KMS-11 (cell line): ENCODE measurements at regions not wholly inside any gene's neighbourhood (a gene's known extent, or its start where the extent isn't known, plus 50 kb on each side); places are given as distances from the start of the nearest gene placed in this dataset.

ENCODE experiments used
- H2AFZ ChIP-seq: fragments of 200-600 bp; sonication (generic); 2 replicates; pipeline ENCODE4 v1.6.1; 2016; ENCODE audit warnings: antibody characterized with exemption, mixed run types, low read depth
- H3K27ac ChIP-seq: fragments of 200-600 bp; sonication (generic); 2 replicates; pipeline ENCODE4 v1.6.1; 2016; ENCODE audit warnings: mild to moderate bottlenecking, mixed run types
- H3K27me3 ChIP-seq: fragments of 200-600 bp; sonication (generic); 2 replicates; pipeline ENCODE4 v1.6.1; 2017; ENCODE audit warnings: mild to moderate bottlenecking, low read depth, mixed run types, moderate library complexity; ENCODE audit not compliant: insufficient read depth
- H3K36me3 ChIP-seq: fragments of 200-600 bp; sonication (generic); 2 replicates; pipeline ENCODE4 v1.6.1; 2017; ENCODE audit warnings: mild to moderate bottlenecking, mixed run types; ENCODE audit not compliant: insufficient read depth
- H3K4me1 ChIP-seq: fragments of 200-600 bp; sonication (generic); 2 replicates; pipeline ENCODE4 v1.6.1; 2016; ENCODE audit warnings: mild to moderate bottlenecking, low read depth, mixed run types; ENCODE audit not compliant: poor library complexity, severe bottlenecking
- H3K4me2 ChIP-seq: fragments of 200-600 bp; sonication (generic); 2 replicates; pipeline ENCODE4 v1.7.0; 2016; ENCODE audit warnings: mild to moderate bottlenecking, mixed run types
- H3K4me3 ChIP-seq: fragments of 200-600 bp; sonication (generic); IDR thresholded peaks from 2 replicates; pipeline ENCODE4 v1.6.1; 2017; ENCODE audit warnings: low read depth, low read length, mixed read lengths; ENCODE audit not compliant: insufficient read depth
- H3K79me2 ChIP-seq: fragments of 200-600 bp; sonication (generic); 2 replicates; pipeline ENCODE4 v1.6.1; 2016; ENCODE audit warnings: low read depth, mixed run types; ENCODE audit not compliant: insufficient read depth
- H3K9ac ChIP-seq: fragments of 200-600 bp; sonication (generic); 2 replicates; pipeline ENCODE4 v1.6.1; 2016; ENCODE audit warnings: mild to moderate bottlenecking, mixed run types
- H4K20me1 ChIP-seq: fragments of 200-600 bp; sonication (generic); 2 replicates; pipeline ENCODE4 v1.6.1; 2016; ENCODE audit warnings: mild to moderate bottlenecking, mixed run types; ENCODE audit not compliant: insufficient read depth
- CTCF ChIP-seq: fragments of 200-600 bp; sonication (generic); conservative IDR thresholded peaks from 2 replicates; pipeline ENCODE4 v1.6.1; 2017; ENCODE audit warnings: low read depth, mild to moderate bottlenecking, antibody characterized with exemption, low read length, moderate library complexity, mixed read lengths

- Histone ChIP-seq H3K4me3 (no peak overlapping the region), H4K20me1 (no peaks in the 10 kb centered on the region), H2AFZ (no peak overlapping the region), H3K36me3 (no peaks in the 10 kb centered on the region), H3K27me3 (no peaks in the 10 kb centered on the region), H3K79me2 (no peaks in the 10 kb centered on the region), H3K9ac (no peak overlapping the region), H3K4me1 (no peaks in the 10 kb centered on the region), H3K4me2 (no peak overlapping the region), H3K27ac (no peak overlapping the region)
- TF ChIP-seq CTCF, result no peak
Measured at GRCh38 chr2:204361738-204362137, 183.5 kb upstream of the PARD3B start.

GRCh38 chr2:204362581-204362980 is 182.7 kb upstream of the PARD3B start:
- Histone ChIP-seq H3K27ac (no peak overlapping the region), H2AFZ (no peak overlapping the region), H3K36me3 (no peaks in the 10 kb centered on the region), H3K27me3 (no peaks in the 10 kb centered on the region), H3K79me2 (no peaks in the 10 kb centered on the region), H3K4me3 (no peak overlapping the region), H3K9ac (no peak overlapping the region), H3K4me1 (no peaks in the 10 kb centered on the region), H4K20me1 (no peaks in the 10 kb centered on the region), H3K4me2 (no peak overlapping the region)
- TF ChIP-seq CTCF, result no peak

- no peak overlapping the region for H3K4me2 ChIP-seq
- no peak overlapping the region for H3K27ac ChIP-seq
- H4K20me1 ChIP-seq, result no peaks in the 10 kb centered on the region
- no peak overlapping the region for H2AFZ ChIP-seq
- H3K4me1 ChIP-seq, result no peaks in the 10 kb centered on the region
- no peaks in the 10 kb centered on the region for H3K27me3 ChIP-seq
- H3K9ac ChIP-seq, result no peak overlapping the region
- H3K4me3 ChIP-seq, result no peak overlapping the region
- TF ChIP-seq CTCF, result no peak
- H3K79me2 ChIP-seq, result no peaks in the 10 kb centered on the region
- no peaks in the 10 kb centered on the region for H3K36me3 ChIP-seq
Measured at GRCh38 chr2:204363513-204363912, 181.8 kb upstream of the PARD3B start.

GRCh38 chr2:204364860-204365535 is 180.3 kb upstream of the PARD3B start:
- H3K9ac ChIP-seq, result no peak overlapping the region
- no peak overlapping the region for H2AFZ ChIP-seq
- TF ChIP-seq CTCF, result no peak
- H3K4me3 ChIP-seq, result no peak overlapping the region
- no peaks in the 10 kb centered on the region for H3K4me1 ChIP-seq
- H3K4me2 ChIP-seq, result no peak overlapping the region
- no peaks in the 10 kb centered on the region for H3K27me3 ChIP-seq
- no peaks in the 10 kb centered on the region for H4K20me1 ChIP-seq
- no peak overlapping the region for H3K27ac ChIP-seq
- H3K36me3 ChIP-seq, result no peaks in the 10 kb centered on the region
- H3K79me2 ChIP-seq, result no peaks in the 10 kb centered on the region
